OCI-LY1 (cell line): ENCODE measurements at regions not wholly inside any gene's neighbourhood (a gene's known extent, or its start where the extent isn't known, plus 50 kb on each side); places are given as distances from the start of the nearest gene placed in this dataset.

Source experiments
- H2AFZ ChIP-seq: fragments of 200-600 bp; sonication (generic), shearing (Covaris generic); 2 replicates; pipeline ENCODE4 v1.6.0; 2014; ENCODE audit warnings: antibody characterized with exemption, mild to moderate bottlenecking, low read length
- H3F3A ChIP-seq: fragments of 200-600 bp; sonication (generic), shearing (Covaris generic); 2 replicates; pipeline ENCODE4 v1.6.0; 2014; ENCODE audit warnings: mild to moderate bottlenecking, antibody characterized with exemption, low read length, moderate library complexity; ENCODE audit not compliant: insufficient read depth
- H3K27ac ChIP-seq: fragments of 200-600 bp; sonication (generic); 2 replicates; pipeline ENCODE4 v1.5.1; 2014; ENCODE audit warnings: low read length, mixed run types, mild to moderate bottlenecking, low read depth; ENCODE audit not compliant: poor library complexity, severe bottlenecking
- H3K27me3 ChIP-seq: fragments of 200-600 bp; sonication (generic); 2 replicates; pipeline ENCODE4 v1.6.0; 2014; ENCODE audit warnings: antibody characterized with exemption, mild to moderate bottlenecking, low read length, moderate library complexity; ENCODE audit not compliant: insufficient read depth
- H3K36me3 ChIP-seq: fragments of 200-600 bp; sonication (generic); 2 replicates; pipeline ENCODE4 v1.6.1; 2014; ENCODE audit warnings: mild to moderate bottlenecking, antibody characterized with exemption, low read length, moderate library complexity, mixed read lengths; ENCODE audit not compliant: insufficient read depth
- H3K4me1 ChIP-seq: fragments of 200-600 bp; sonication (generic); 2 replicates; pipeline ENCODE4 v1.5.1; 2014; ENCODE audit warnings: mild to moderate bottlenecking, low read length, moderate library complexity; ENCODE audit not compliant: insufficient read depth, severe bottlenecking
- H3K4me2 ChIP-seq: fragments of 200-600 bp; sonication (generic), shearing (Covaris generic); 2 replicates; pipeline ENCODE4 v1.6.1; 2014; ENCODE audit warnings: low read length
- H3K4me3 ChIP-seq: fragments of 200-600 bp; sonication (generic); 2 replicates; pipeline ENCODE4 v1.5.1; 2014; ENCODE audit warnings: low read length, low read depth, mild to moderate bottlenecking, mixed read lengths; ENCODE audit not compliant: poor library complexity, severe bottlenecking
- H3K79me2 ChIP-seq: fragments of 200-600 bp; shearing (Covaris generic); 2 replicates; pipeline ENCODE4 v1.6.1; 2016; ENCODE audit warnings: mixed run types, low read length, mixed read lengths; ENCODE audit not compliant: insufficient read depth
- H3K9ac ChIP-seq: fragments of 200-600 bp; sonication (generic), shearing (Covaris generic); 2 replicates; pipeline ENCODE4 v1.6.1; 2014; ENCODE audit warnings: mild to moderate bottlenecking, low read length, mixed read lengths
- H3K9me2 ChIP-seq: fragments of 200-600 bp; sonication (generic), shearing (Covaris generic); 2 replicates; pipeline ENCODE4 v1.6.1; 2014; ENCODE audit warnings: low read depth, mild to moderate bottlenecking, low read length, mixed read lengths
- H3K9me3 ChIP-seq: fragments of 200-600 bp; shearing (Covaris generic); 2 replicates; pipeline ENCODE4 v1.6.1; 2014; ENCODE audit warnings: low read length, mixed read lengths
- H4K20me1 ChIP-seq: fragments of 200-600 bp; sonication (generic), shearing (Covaris generic); 2 replicates; pipeline ENCODE4 v1.6.0; 2016; ENCODE audit warnings: mild to moderate bottlenecking, low read length; ENCODE audit not compliant: insufficient read depth
- EZH2 ChIP-seq: fragments of 200-600 bp; sonication (generic), shearing (Covaris generic); IDR thresholded peaks from 2 replicates; pipeline ENCODE4 v1.8.0; 2017; ENCODE audit warnings: borderline replicate concordance, mixed run types, mild to moderate bottlenecking, antibody characterized with exemption, low read length, moderate library complexity, mixed read lengths
- TF ChIP-seq, protein P1 (sequence below): fragments of 200-600 bp; sonication (generic), shearing (Covaris generic); IDR thresholded peaks from 2 replicates; pipeline ENCODE4 v1.5.1; 2017; ENCODE audit warnings: mild to moderate bottlenecking, antibody characterized with exemption, low read length, moderate library complexity, mixed read lengths

- Histone ChIP-seq H3K27ac (no peak overlapping the region), H3K4me3 (no peak overlapping the region), H3K79me2 (no peaks in the 10 kb centered on the region), H3F3A (no peaks in the 10 kb centered on the region), H3K4me1 (no peaks in the 10 kb centered on the region), H3K9me3 (no peaks in the 10 kb centered on the region), H4K20me1 (no peaks in the 10 kb centered on the region), H3K36me3 (no peaks in the 10 kb centered on the region), H3K9me2 (no peaks in the 10 kb centered on the region), H3K4me2 (no peak overlapping the region), H2AFZ (no peak overlapping the region), H3K9ac (no peak overlapping the region), H3K27me3 (no peaks in the 10 kb centered on the region)
- TF ChIP-seq EZH2, result no peak
- TF ChIP-seq, protein P1, sequence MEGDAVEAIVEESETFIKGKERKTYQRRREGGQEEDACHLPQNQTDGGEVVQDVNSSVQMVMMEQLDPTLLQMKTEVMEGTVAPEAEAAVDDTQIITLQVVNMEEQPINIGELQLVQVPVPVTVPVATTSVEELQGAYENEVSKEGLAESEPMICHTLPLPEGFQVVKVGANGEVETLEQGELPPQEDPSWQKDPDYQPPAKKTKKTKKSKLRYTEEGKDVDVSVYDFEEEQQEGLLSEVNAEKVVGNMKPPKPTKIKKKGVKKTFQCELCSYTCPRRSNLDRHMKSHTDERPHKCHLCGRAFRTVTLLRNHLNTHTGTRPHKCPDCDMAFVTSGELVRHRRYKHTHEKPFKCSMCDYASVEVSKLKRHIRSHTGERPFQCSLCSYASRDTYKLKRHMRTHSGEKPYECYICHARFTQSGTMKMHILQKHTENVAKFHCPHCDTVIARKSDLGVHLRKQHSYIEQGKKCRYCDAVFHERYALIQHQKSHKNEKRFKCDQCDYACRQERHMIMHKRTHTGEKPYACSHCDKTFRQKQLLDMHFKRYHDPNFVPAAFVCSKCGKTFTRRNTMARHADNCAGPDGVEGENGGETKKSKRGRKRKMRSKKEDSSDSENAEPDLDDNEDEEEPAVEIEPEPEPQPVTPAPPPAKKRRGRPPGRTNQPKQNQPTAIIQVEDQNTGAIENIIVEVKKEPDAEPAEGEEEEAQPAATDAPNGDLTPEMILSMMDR, result no peak
These were observed 406.4 kb downstream of the SNAPC1 start for GRCh38 chr14:62168564-62169155.

GRCh38 chr14:62179367-62180018 lies 417.3 kb downstream of the SNAPC1 start:
- no peaks in the 10 kb centered on the region for H3K27me3 ChIP-seq
- no peaks in the 10 kb centered on the region for H3K9me3 ChIP-seq
- H2AFZ ChIP-seq, result no peak overlapping the region
- H3K4me1 ChIP-seq, result no peaks in the 10 kb centered on the region
- H3K9me2 ChIP-seq, result no peaks in the 10 kb centered on the region
- TF ChIP-seq EZH2, result no peak
- TF ChIP-seq, protein P1, result peak; percentile 67
- H3F3A ChIP-seq, result no peaks in the 10 kb centered on the region
- H3K4me3 ChIP-seq, result no peak overlapping the region
- no peaks in the 10 kb centered on the region for H3K36me3 ChIP-seq
- no peak overlapping the region for H3K9ac ChIP-seq
- no peaks in the 10 kb centered on the region for H4K20me1 ChIP-seq
- no peak overlapping the region for H3K27ac ChIP-seq
- no peak overlapping the region for H3K4me2 ChIP-seq
- H3K79me2 ChIP-seq, result no peaks in the 10 kb centered on the region

GRCh38 chr14:62181591-62181990 lies 419.4 kb downstream of the SNAPC1 start:
- H3K27me3 ChIP-seq, result no peaks in the 10 kb centered on the region
- H3K4me3 ChIP-seq, result no peak overlapping the region
- no peak overlapping the region for H3K4me2 ChIP-seq
- H3K4me1 ChIP-seq, result no peaks in the 10 kb centered on the region
- TF ChIP-seq, protein P1, result no peak
- no peak for TF ChIP-seq EZH2
- H3K79me2 ChIP-seq, result no peaks in the 10 kb centered on the region
- no peaks in the 10 kb centered on the region for H3K36me3 ChIP-seq
- no peaks in the 10 kb centered on the region for H3F3A ChIP-seq
- H3K9ac ChIP-seq, result no peak overlapping the region
- no peak overlapping the region for H3K27ac ChIP-seq
- no peaks in the 10 kb centered on the region for H3K9me2 ChIP-seq
- H3K9me3 ChIP-seq, result no peaks in the 10 kb centered on the region
- H4K20me1 ChIP-seq, result no peaks in the 10 kb centered on the region
- no peak overlapping the region for H2AFZ ChIP-seq
